Fibroblast of lung (primary cell): ENCODE measurements at regions not wholly inside any gene's neighbourhood (a gene's known extent, or its start where the extent isn't known, plus 50 kb on each side); places are given as distances from the start of the nearest gene placed in this dataset.

ENCODE experiments used
- CTCF ChIP-seq, 2 donors: IDR thresholded peaks in 1 of 2; conservative IDR thresholded peaks in 1 of 2; 1 replicate in 1 of 2; 2 replicates in 1 of 2; pipeline ENCODE4 v1.5.1; 2011 to 2012; ENCODE audit warnings: low read length in 2 of 2, control low read depth in 1 of 2, inconsistent platforms in 1 of 2, low read depth in 1 of 2, mild to moderate bottlenecking in 1 of 2
- EZH2 ChIP-seq: IDR thresholded peaks from 2 replicates; pipeline ENCODE4 v1.5.1; 2012; ENCODE audit warnings: low read length, control low read depth, mild to moderate bottlenecking; ENCODE audit errors: missing control alignments

DNA sequence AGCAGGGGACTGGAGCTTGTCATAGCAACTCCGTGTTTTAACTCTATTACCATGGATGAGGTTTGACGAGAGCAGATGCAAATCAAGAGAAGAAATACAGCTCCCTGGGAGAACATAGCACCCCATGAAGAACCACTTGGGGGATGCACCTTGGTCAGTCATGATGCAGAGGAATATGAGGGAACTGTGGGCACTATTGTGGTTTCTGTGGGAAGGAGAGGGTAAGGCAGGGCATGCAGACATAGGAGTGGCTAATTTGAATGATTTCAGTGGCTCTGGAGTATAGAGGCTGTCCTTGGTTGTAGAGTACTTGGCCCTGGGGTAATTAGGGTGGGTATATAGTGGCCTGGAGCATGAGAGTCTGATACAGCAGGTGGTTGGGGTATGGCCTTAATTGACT lies 131.9 kb downstream of the EDEM1 start:
- TF ChIP-seq CTCF (conservative IDR thresholded peaks at IDR 0.05 in 1 of 2, IDR thresholded peaks at IDR 0.05 in 1 of 2; ENCODE audit: low read depth in 1 of 2, low read length in 2 of 2) (no peak), EZH2 (no peak)
